GM12878 (cell line): ENCODE measurements at regions not wholly inside any gene's neighbourhood (a gene's known extent, or its start where the extent isn't known, plus 50 kb on each side); places are given as distances from the start of the nearest gene placed in this dataset.

Source experiments
- ASH2L ChIP-seq: fragments of 300-600, 200-600 bp; sonication (generic); IDR thresholded peaks from 2 replicates; pipeline ENCODE4 v1.6.1; 2017; ENCODE audit warnings: low read depth, mild to moderate bottlenecking, borderline replicate concordance
- CHD1 ChIP-seq: IDR thresholded peaks from 2 replicates; pipeline ENCODE4 v1.6.1; 2012; ENCODE audit warnings: low read depth, low read length, improper control_type of control experiment
- EP300 ChIP-seq, 2 experiments: fragments of 150-350 bp in 1 of 2; IDR thresholded peaks; 2 replicates each; pipeline ENCODE4 v1.6.1; 2011 to 2012; ENCODE audit warnings: low read depth in 2 of 2, low read length in 2 of 2, borderline replicate concordance in 1 of 2, improper control_type of control experiment in 1 of 2, inconsistent platforms in 1 of 2; ENCODE audit not compliant: control insufficient read depth in 1 of 2
- KAT2A ChIP-seq: conservative IDR thresholded peaks from 2 replicates; pipeline ENCODE4 v1.6.1; 2011; ENCODE audit warnings: low read depth, low read length; ENCODE audit not compliant: control insufficient read depth
- KDM1A ChIP-seq: fragments of 200-600 bp; sonication (generic); IDR thresholded peaks from 2 replicates; pipeline ENCODE4 v1.6.1; 2016; ENCODE audit warnings: borderline replicate concordance
- MYC ChIP-seq: IDR thresholded peaks from 2 replicates; pipeline ENCODE4 v1.6.1; 2011; ENCODE audit warnings: mild to moderate bottlenecking, low read length, moderate library complexity, inconsistent platforms; ENCODE audit not compliant: insufficient read depth, insufficient replicate concordance, insufficient read length, severe bottlenecking
- POLR2A ChIP-seq: IDR thresholded peaks from 2 replicates; pipeline ENCODE4 v1.6.1; 2011; ENCODE audit warnings: low read depth, mild to moderate bottlenecking, low read length
- REST ChIP-seq: IDR thresholded peaks from 2 replicates; pipeline ENCODE4 v1.6.1; 2012; ENCODE audit warnings: mild to moderate bottlenecking, low read depth, low read length
- SMAD1 ChIP-seq: fragments of 450-650 bp; IDR thresholded peaks from 2 replicates; pipeline ENCODE4 v1.6.1; 2018; ENCODE audit warnings: mild to moderate bottlenecking, low read depth; ENCODE audit not compliant: partially characterized antibody
- TARDBP ChIP-seq: IDR thresholded peaks from 2 replicates; pipeline ENCODE4 v1.6.1; 2016; ENCODE audit warnings: borderline replicate concordance
- ZBTB33 ChIP-seq: fragments of 450-650 bp; IDR thresholded peaks from 2 replicates; pipeline ENCODE4 v1.6.1; 2017; ENCODE audit warnings: mild to moderate bottlenecking
- ZSCAN29 ChIP-seq: fragments of 450-650 bp; IDR thresholded peaks from 2 replicates; pipeline ENCODE4 v1.6.1; 2017; ENCODE audit warnings: mild to moderate bottlenecking, moderate library complexity
- TF ChIP-seq, protein P1 (sequence below): IDR thresholded peaks from 2 replicates; pipeline ENCODE4 v1.6.1; 2012; ENCODE audit warnings: low read depth, low read length, improper control_type of control experiment
- TF ChIP-seq, protein P2 (sequence below), 3 experiments: IDR thresholded peaks in 2 of 3; conservative IDR thresholded peaks in 1 of 3; 2 replicates each; pipeline ENCODE4 v1.5.1; 2011; ENCODE audit warnings: low read depth in 3 of 3, low read length in 3 of 3, mild to moderate bottlenecking in 3 of 3, control low read depth in 2 of 3, moderate library complexity in 2 of 3, inconsistent platforms in 1 of 3, mixed read lengths in 1 of 3; ENCODE audit not compliant: control insufficient read depth in 2 of 3, insufficient read depth in 1 of 3; ENCODE audit errors: extremely low read depth in 1 of 3

DNA sequence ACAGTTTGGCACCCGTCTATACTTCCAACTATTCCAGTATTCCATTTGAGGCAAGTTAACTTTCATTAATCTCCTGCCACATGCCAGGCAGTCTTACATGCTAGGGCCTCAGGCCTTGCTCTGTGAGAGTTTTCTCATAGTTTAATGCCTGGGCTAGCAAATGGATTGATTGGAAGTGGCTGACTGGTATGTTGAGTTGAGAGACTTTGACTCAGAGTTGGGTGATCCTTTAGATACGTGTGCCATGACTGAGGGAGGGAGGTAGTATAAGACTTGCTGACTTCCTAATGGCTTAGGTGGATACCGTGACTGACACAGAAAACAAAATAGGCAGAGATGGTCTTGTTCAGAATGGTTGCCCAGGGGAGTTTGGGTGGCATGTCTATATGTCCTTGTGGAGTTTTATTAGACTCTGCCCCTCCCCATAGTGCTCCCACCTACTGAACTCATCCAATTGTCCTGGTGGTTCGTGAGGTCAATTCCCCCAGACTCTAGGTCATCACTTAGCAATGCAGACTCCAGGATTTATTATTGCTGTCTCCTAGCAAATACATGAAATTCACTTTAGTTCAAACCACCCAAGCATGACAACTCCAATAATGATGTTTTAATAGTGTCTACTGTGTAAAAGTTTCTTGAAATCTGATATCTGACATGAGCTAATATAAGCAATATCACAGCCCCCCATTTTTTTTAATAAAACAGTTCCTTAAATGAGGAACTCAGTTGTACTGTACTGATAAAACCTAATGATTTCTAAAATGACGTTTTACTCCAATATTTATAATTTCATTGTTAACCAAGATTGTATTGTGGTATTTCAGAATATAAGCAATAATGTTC lies 413.9 kb upstream of the MDFIC2 start:
- TF ChIP-seq, protein P1, sequence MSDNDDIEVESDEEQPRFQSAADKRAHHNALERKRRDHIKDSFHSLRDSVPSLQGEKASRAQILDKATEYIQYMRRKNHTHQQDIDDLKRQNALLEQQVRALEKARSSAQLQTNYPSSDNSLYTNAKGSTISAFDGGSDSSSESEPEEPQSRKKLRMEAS = no peak
- TF ChIP-seq ZBTB33 = no peak
- TF ChIP-seq TARDBP = no peak
- TF ChIP-seq, protein P2, sequence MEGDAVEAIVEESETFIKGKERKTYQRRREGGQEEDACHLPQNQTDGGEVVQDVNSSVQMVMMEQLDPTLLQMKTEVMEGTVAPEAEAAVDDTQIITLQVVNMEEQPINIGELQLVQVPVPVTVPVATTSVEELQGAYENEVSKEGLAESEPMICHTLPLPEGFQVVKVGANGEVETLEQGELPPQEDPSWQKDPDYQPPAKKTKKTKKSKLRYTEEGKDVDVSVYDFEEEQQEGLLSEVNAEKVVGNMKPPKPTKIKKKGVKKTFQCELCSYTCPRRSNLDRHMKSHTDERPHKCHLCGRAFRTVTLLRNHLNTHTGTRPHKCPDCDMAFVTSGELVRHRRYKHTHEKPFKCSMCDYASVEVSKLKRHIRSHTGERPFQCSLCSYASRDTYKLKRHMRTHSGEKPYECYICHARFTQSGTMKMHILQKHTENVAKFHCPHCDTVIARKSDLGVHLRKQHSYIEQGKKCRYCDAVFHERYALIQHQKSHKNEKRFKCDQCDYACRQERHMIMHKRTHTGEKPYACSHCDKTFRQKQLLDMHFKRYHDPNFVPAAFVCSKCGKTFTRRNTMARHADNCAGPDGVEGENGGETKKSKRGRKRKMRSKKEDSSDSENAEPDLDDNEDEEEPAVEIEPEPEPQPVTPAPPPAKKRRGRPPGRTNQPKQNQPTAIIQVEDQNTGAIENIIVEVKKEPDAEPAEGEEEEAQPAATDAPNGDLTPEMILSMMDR (IDR thresholded peaks at IDR 0.05 in 2 of 3, conservative IDR thresholded peaks at IDR 0.05 in 1 of 3; ENCODE audit: control insufficient read depth in 2 of 3, extremely low read depth in 1 of 3, insufficient read depth in 1 of 3, low read depth in 3 of 3, low read length in 3 of 3) = no peak
- no peak for TF ChIP-seq POLR2A
- TF ChIP-seq EP300 (IDR thresholded peaks at IDR 0.05; ENCODE audit: borderline replicate concordance in 1 of 2, control insufficient read depth in 1 of 2, low read depth in 2 of 2, low read length in 2 of 2) = no peak
- TF ChIP-seq CHD1 = no peak
- TF ChIP-seq REST = no peak
- no peak for TF ChIP-seq SMAD1
- no peak for TF ChIP-seq ASH2L
- TF ChIP-seq KAT2A = no peak
- no peak for TF ChIP-seq MYC
- no peak for TF ChIP-seq KDM1A
- TF ChIP-seq ZSCAN29 = no peak
